ENCODE measurements at regions not wholly inside any gene's neighbourhood (a gene's known extent, or its start where the extent isn't known, plus 50 kb on each side); places are given as distances from the start of the nearest gene placed in this dataset.

DNA sequence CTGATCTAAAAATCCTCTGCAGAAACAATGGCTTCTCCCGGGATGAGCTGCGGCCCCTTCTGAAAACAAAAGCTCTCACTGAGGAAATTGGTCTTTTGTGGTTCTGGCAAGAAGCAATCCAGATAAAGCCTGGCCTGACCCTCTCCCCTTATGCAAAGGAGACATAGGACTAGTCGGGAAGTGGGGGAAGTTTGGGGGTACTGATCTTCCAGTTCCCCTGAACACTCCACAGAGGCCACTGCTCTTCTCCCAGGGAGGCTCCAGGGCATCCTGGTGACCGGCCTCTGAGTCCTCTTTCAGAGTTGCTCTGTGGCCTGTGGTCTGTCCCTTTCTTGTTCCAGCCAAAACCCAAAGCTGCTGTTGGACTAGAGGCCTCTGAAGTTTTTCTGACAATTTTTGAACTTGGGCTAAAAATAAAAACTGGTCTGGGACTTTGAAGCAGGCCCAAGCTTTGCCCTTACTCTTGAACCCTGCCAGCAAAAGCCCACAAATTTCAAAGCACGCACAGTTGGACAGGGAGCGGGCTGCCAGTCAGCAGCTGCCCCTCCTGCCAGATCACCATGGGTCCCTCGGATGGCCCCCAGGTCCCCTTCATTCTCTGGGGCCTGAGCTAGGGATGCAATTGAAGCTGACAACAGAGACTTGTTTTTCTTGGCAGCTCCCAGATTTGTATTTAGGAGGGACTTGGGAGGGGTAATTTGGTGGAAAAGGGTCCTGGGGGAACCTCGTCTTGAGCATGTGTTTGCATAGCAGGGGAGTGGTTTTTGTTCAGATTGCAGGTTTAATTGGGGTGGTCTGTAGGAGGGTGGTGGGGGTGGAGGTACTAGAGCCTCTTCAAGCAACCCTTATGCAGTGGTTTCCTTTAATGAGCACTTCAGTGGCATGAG, 381.6 kb upstream of the CADM1 start:
- Mint-ChIP-seq H3K27me3 (ENCODE audit: unreplicated experiment) (peaks cover 2% of the 10 kb centered on the region), H3K4me3 (ENCODE audit: unreplicated experiment) (no peak overlapping the region), H3K4me1 (ENCODE audit: low read depth, unreplicated experiment) (peaks cover 20% of the 10 kb centered on the region), H3K9me3 (ENCODE audit: unreplicated experiment) (peaks cover 3% of the 10 kb centered on the region), H3K27ac (ENCODE audit: unreplicated experiment) (no peak overlapping the region), H3K36me3 (ENCODE audit: unreplicated experiment) (peaks cover 6% of the 10 kb centered on the region)
- no peak for DNase-seq
- TF ChIP-seq, protein P1, sequence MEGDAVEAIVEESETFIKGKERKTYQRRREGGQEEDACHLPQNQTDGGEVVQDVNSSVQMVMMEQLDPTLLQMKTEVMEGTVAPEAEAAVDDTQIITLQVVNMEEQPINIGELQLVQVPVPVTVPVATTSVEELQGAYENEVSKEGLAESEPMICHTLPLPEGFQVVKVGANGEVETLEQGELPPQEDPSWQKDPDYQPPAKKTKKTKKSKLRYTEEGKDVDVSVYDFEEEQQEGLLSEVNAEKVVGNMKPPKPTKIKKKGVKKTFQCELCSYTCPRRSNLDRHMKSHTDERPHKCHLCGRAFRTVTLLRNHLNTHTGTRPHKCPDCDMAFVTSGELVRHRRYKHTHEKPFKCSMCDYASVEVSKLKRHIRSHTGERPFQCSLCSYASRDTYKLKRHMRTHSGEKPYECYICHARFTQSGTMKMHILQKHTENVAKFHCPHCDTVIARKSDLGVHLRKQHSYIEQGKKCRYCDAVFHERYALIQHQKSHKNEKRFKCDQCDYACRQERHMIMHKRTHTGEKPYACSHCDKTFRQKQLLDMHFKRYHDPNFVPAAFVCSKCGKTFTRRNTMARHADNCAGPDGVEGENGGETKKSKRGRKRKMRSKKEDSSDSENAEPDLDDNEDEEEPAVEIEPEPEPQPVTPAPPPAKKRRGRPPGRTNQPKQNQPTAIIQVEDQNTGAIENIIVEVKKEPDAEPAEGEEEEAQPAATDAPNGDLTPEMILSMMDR (IDR thresholded peaks at IDR 0.05; ENCODE audit: partially characterized antibody, unreplicated experiment): no peak

DNA sequence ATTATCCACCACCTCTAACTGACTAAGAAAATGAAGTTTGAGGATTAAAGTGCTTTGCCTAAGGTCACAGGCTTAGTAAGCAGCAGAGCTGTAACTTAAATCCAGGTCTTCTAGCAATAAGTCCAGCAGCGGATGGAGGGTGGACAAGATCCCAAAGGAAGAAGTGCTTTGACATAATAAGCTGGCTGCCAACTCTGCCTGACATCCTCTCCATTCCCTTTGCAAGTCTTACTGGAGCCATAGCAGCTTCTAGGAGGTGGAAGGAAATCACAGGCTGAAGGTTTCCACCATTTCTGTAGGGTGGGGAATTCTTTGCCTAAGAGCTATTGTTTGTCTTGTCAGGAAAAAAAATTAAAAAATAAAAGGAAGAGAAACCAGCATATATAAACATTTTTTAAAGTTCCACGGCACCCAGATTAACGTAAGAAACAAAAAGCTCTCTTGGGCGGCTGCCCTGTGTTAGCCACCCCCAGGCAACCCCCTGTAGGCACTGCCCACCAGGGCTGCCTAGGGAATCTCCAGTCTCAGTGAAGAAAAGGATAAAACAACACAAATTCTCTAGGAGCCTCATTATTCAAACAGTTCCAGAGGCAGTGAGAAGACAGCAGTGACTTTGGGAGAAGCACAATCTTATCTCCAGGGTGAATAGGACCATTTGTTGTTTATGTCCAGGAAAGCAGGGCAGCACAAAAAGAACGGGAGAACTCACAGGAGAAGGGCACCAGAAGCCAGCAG, 380.8 kb upstream of the CADM1 start:
- peaks cover 6% of the 10 kb centered on the region for H3K36me3 Mint-ChIP-seq (ENCODE audit: unreplicated experiment)
- H3K4me1 Mint-ChIP-seq (ENCODE audit: low read depth, unreplicated experiment): peaks cover 20% of the 10 kb centered on the region
- TF ChIP-seq, protein P1 (IDR thresholded peaks at IDR 0.05; ENCODE audit: partially characterized antibody, unreplicated experiment): no peak
- H3K9me3 Mint-ChIP-seq (ENCODE audit: unreplicated experiment): peaks cover 5% of the 10 kb centered on the region
- no peak for DNase-seq
- H3K27ac Mint-ChIP-seq (ENCODE audit: unreplicated experiment): no peak overlapping the region
- no peak overlapping the region for H3K4me3 Mint-ChIP-seq (ENCODE audit: unreplicated experiment)
- no peaks in the 10 kb centered on the region for H3K27me3 Mint-ChIP-seq (ENCODE audit: unreplicated experiment)

DNA sequence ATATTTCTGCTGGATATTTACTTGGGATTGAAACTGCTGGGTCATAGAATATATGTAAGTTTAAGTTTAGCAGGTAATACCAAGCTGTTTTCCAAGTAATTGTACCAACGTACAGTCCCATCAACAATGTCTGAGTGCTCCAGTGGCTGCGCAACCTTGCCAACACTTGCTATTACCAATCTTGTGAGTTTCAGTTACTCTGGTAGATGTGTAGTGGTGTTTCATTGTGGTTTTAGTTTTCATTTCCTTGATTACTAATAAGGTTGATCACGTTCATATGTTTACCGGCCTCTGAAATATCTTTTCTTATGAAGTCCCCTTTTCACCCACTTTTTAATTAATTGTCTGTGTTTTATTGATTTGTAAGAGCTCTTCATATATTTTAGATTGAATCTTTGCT, 370.6 kb upstream of the CADM1 start:
- H3K4me1 Mint-ChIP-seq (ENCODE audit: low read depth, unreplicated experiment): peaks cover 10% of the 10 kb centered on the region
- no peak overlapping the region for H3K4me3 Mint-ChIP-seq (ENCODE audit: unreplicated experiment)
- H3K36me3 Mint-ChIP-seq (ENCODE audit: unreplicated experiment): no peaks in the 10 kb centered on the region
- TF ChIP-seq, protein P1 (IDR thresholded peaks at IDR 0.05; ENCODE audit: partially characterized antibody, unreplicated experiment): no peak
- no peak overlapping the region for H3K27ac Mint-ChIP-seq (ENCODE audit: unreplicated experiment)
- no peak for DNase-seq
- H3K27me3 Mint-ChIP-seq (ENCODE audit: unreplicated experiment): peaks cover 8% of the 10 kb centered on the region
- peaks cover 8% of the 10 kb centered on the region for H3K9me3 Mint-ChIP-seq (ENCODE audit: unreplicated experiment)

DNA sequence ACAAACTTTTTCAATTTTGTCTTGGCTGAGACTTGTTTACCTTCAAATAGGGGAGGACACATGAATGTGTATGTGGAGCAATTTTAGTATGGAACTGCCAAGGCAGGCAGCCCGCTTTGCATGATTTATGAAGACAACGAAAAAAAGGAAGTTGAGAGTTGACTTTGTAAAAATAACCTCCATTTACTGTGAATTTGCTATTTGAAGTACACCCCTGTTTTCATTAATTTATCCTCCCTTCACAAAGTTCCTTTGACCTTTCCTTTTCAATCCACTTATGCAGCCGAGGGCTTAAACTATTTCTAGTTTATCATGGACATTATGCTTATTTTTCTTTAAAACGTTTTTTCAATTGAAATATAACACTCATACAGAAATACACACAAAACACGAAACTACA, 369.6 kb upstream of the CADM1 start:
- no peak for DNase-seq
- peaks cover 10% of the 10 kb centered on the region for H3K4me1 Mint-ChIP-seq (ENCODE audit: low read depth, unreplicated experiment)
- no peak overlapping the region for H3K27ac Mint-ChIP-seq (ENCODE audit: unreplicated experiment)
- no peaks in the 10 kb centered on the region for H3K36me3 Mint-ChIP-seq (ENCODE audit: unreplicated experiment)
- peaks cover 17% of the 10 kb centered on the region for H3K27me3 Mint-ChIP-seq (ENCODE audit: unreplicated experiment)
- TF ChIP-seq, protein P1 (IDR thresholded peaks at IDR 0.05; ENCODE audit: partially characterized antibody, unreplicated experiment): no peak
- H3K4me3 Mint-ChIP-seq (ENCODE audit: unreplicated experiment): no peak overlapping the region
- H3K9me3 Mint-ChIP-seq (ENCODE audit: unreplicated experiment): peaks cover 16% of the 10 kb centered on the region

DNA sequence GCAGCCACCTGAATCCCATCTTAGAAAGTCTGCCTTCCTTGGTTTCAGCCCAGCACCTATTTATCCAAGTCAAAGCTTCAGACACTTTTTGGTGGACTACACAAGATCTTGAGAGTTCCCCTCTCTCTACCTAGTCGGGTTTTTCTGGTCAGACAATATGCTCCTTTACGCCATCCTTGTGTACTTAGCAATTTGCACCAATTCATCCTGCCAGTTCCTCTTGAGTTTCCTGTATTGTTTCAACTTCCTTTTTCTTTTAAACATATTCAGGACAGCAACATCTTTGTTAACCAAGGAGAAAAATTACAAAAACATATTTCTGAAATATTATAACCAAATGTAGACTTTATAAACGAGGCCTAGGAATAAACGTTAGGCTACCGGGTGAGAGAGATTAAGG, 368.2 kb upstream of the CADM1 start:
- H3K27ac Mint-ChIP-seq (ENCODE audit: unreplicated experiment): no peak overlapping the region
- TF ChIP-seq, protein P1 (IDR thresholded peaks at IDR 0.05; ENCODE audit: partially characterized antibody, unreplicated experiment): no peak
- no peaks in the 10 kb centered on the region for H3K36me3 Mint-ChIP-seq (ENCODE audit: unreplicated experiment)
- DNase-seq: no peak
- peaks cover 16% of the 10 kb centered on the region for H3K27me3 Mint-ChIP-seq (ENCODE audit: unreplicated experiment)
- H3K4me3 Mint-ChIP-seq (ENCODE audit: unreplicated experiment): no peak overlapping the region
- H3K9me3 Mint-ChIP-seq (ENCODE audit: unreplicated experiment): peaks cover 16% of the 10 kb centered on the region
- H3K4me1 Mint-ChIP-seq (ENCODE audit: low read depth, unreplicated experiment): peaks cover 10% of the 10 kb centered on the region
